Fibroblast of mammary gland (primary cell): ENCODE measurements at regions not wholly inside any gene's neighbourhood (a gene's known extent, or its start where the extent isn't known, plus 50 kb on each side); places are given as distances from the start of the nearest gene placed in this dataset.

Source experiments
- DNase-seq: peaks from one replicate; pipeline ENCODE4 v3.0.0-alpha.2; 2010; ENCODE audit warnings: low read depth
- H3K4me3 ChIP-seq: 2 replicates; pipeline ENCODE4 v1.5.1; 2011; ENCODE audit warnings: low read depth, mild to moderate bottlenecking, low read length, moderate library complexity; ENCODE audit not compliant: control insufficient read depth
- TF ChIP-seq, protein P1 (sequence below): conservative IDR thresholded peaks from 2 replicates; pipeline ENCODE4 v1.5.1; 2011; ENCODE audit warnings: low read depth, low read length, inconsistent platforms; ENCODE audit not compliant: control insufficient read depth, insufficient read depth

DNA sequence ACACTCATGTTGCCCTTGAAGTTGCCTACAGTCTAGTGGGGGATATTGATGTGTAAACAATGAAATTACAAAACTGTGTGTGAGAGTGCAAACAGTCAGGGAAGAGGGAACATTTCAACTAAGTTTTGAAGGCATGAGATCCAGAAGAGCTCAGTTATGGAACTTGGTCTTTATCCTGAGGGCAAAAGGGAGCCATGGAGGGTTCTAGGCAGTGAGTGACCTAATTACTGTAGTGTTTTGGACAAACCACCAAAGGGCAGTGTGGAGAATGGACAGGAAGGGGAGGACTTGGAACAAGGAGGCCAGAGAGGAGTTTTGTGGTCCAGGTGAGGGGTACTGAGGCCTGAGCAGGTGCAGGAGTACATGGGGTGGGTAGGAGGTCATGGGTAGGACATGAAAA lies 143.7 kb upstream of the SMIM23 start:
- DNase-seq: no peak
- H3K4me3 ChIP-seq: no peak overlapping the region
- TF ChIP-seq, protein P1, sequence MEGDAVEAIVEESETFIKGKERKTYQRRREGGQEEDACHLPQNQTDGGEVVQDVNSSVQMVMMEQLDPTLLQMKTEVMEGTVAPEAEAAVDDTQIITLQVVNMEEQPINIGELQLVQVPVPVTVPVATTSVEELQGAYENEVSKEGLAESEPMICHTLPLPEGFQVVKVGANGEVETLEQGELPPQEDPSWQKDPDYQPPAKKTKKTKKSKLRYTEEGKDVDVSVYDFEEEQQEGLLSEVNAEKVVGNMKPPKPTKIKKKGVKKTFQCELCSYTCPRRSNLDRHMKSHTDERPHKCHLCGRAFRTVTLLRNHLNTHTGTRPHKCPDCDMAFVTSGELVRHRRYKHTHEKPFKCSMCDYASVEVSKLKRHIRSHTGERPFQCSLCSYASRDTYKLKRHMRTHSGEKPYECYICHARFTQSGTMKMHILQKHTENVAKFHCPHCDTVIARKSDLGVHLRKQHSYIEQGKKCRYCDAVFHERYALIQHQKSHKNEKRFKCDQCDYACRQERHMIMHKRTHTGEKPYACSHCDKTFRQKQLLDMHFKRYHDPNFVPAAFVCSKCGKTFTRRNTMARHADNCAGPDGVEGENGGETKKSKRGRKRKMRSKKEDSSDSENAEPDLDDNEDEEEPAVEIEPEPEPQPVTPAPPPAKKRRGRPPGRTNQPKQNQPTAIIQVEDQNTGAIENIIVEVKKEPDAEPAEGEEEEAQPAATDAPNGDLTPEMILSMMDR: no peak

DNA sequence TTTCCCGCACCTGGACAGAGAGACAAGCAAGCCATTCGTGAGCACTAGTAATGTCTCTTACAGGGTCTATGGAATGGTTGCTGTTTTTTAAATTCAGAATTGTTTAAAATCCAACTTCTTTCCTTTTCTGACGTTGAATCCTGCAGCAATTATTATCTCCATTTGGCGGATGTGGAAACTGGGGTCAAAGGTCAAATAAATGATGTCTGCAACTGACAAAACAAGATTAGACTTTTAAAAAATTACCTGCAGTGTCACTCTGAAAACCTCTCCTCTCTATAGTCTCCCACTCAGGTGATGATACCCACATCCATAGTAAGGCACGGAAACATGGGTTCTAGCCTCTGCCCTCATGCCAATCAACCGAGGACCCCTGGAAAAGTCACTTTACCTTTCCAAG lies 142.7 kb upstream of the SMIM23 start:
- TF ChIP-seq, protein P1: no peak
- no peak for DNase-seq
- no peak overlapping the region for H3K4me3 ChIP-seq

DNA sequence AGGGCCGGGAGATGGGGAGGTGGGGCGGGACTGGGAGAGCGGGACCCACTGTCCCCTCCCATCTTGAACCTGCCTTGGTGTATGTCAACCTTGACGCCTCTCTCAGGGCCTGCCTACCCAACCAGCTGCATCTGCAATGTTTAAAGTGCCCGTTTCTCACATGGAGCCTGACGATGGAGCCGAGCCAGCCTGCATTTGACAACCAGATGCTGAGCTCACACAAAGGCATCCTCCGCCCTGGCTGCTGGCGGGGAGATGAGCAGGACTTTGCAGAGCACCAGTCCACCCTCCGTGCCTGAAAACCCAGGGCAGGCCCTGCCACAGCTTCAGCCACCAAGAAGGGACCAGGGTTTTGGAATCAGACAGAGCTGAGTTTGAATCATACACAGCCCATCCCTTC lies 141.1 kb upstream of the SMIM23 start:
- TF ChIP-seq, protein P1: no peak
- no peak for DNase-seq
- no peak overlapping the region for H3K4me3 ChIP-seq

DNA sequence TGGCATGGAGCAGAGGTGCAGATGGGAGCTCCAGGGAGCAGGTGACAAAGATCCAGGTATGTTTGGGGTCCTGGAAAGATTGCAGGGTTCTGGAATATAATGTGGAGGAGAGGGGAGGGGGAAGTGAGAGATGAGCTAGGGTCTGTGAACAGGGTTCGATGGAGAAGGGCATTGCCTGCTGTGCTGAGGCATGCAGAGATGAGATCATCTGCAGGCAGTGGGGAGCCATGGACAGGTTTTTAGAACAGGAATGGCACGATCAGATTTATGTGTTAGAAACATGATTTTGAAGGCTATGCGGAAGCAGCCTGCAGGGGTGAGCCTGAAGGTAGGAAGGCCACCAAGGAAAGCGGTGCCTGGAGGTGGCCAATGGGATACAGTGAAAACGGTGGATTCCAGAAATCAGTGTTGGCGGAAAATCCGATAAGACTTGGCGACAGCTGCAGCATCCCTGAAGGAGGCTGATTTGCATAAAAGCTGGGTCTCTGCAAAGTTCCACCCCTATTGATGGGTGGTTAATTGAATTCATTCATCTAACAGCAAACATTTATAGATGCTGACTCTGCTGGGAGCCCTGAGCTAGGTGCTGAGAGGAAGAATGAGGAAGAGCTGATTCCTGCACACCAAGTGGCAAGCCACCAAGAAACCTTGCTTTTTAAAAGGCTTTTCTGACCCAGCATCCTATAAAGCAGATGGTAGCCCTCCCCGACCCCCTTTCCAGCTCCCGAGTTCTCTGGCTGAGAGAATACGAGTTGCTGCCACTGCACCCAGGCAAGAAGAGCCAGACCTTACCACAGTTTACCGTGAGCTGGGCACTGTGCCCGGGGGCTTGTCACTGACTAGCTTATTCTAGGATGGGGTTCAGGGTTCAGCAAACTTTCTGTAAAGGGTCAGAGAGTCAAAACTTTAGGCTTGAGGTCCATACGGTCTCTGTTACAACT lies 139.2 kb upstream of the SMIM23 start:
- TF ChIP-seq, protein P1: no peak
- no peak for DNase-seq
- no peak overlapping the region for H3K4me3 ChIP-seq

DNA sequence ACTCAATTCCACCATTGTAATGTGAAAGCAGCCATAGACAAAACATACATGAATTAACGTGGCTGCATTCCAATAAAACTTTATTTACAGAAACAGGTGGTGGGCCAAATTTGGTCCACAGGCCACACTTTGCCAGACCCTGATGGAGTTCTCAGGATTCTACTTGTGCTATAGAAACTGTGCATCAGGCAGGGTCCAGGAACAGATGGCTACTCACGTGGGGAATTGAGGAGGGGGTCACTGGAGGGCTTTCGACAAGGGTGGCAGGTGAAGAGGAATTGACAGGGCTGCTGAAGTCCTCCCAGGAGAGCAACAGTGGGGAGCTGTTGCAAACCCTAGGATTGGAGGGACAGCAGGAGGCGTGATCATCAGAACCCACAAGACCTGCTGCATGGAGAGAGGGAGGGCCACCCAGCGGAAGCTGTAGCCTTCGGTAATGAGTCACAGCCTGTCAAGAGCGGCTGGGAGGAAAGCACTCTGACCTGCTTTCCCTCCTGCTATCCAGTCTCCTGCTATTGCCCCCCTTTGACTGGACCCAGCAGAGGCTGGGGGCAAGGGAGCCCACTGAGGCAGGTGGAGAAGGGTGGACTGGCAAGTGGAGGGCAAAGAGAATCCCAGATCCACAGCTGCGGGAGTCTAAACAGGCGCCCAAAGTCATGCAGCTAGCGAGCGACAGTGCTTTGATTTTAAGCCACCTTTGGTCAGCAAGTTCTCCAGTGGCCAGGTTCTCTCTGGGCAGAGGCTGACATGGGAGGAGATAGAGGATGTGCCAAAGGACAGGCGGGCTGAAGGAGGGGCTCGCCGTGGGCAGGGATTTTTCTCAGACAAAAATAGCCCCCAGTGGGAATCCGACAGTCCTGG lies 138.3 kb upstream of the SMIM23 start:
- TF ChIP-seq, protein P1: no peak
- no peak overlapping the region for H3K4me3 ChIP-seq
- peak; percentile 67 for DNase-seq

DNA sequence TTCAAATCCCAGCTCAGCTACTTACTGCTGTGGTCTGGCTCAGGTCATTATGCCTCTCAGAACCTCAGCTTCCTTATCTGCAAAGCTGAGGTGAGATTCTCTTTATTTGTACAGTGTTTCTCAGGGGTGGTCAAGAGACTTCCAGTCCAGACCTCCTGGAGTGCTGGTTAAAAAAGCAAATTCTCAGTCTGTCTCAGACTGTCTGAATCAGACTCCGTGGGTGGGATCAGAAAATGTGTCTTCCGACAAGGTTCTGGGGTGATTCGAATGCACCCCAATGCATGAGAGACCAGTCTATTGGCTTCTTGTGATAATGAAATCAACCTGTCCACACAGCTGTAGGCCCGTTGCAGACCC lies 137.7 kb upstream of the SMIM23 start:
- TF ChIP-seq, protein P1: no peak
- no peak for DNase-seq

More for the DNA sequence above, 137.7 kb upstream of the SMIM23 start:
- no peak overlapping the region for H3K4me3 ChIP-seq
